GM13976 (cell line): ENCODE measurements at regions not wholly inside any gene's neighbourhood (a gene's known extent, or its start where the extent isn't known, plus 50 kb on each side); places are given as distances from the start of the nearest gene placed in this dataset.

ENCODE experiments used
- DNase-seq: peaks from one replicate; pipeline ENCODE4 v3.0.0; 2012; ENCODE audit warnings: low spot score
- CTCF ChIP-seq: IDR thresholded peaks from 2 replicates; pipeline ENCODE4 v1.5.1; 2012; ENCODE audit warnings: borderline replicate concordance, mild to moderate bottlenecking; ENCODE audit not compliant: insufficient read depth; ENCODE audit errors: extremely low read depth, missing control alignments, control extremely low read depth
- in situ Hi-C: fragments of 300-500 bp; cut with MboI; formaldehyde crosslinking; loops from one replicate; pipeline ENCODE4 v1.12.0; 2022; ENCODE audit warnings: low sequenced_read_pairs, mixed read lengths, inconsistent platforms; ENCODE audit not compliant: unreplicated experiment

- no peak for DNase-seq
- no peak for TF ChIP-seq CTCF
- in situ Hi-C loops = no loop called here
Measured at GRCh38 chr15:62455441-62455921, 290.4 kb upstream of the C2CD4B start.

- in situ Hi-C loops = no loop called here
- DNase-seq = no peak
- TF ChIP-seq CTCF = no peak
Measured at GRCh38 chr15:62456011-62456920, 291.2 kb upstream of the C2CD4B start.

- no peak for TF ChIP-seq CTCF
- DNase-seq = no peak
- in situ Hi-C loops = no loop called here
Measured at GRCh38 chr15:62457100-62457499, 292.0 kb upstream of the C2CD4B start.

- no peak for TF ChIP-seq CTCF
- in situ Hi-C loops = no loop called here
- no peak for DNase-seq
Measured at GRCh38 chr15:62459875-62460274, 294.8 kb upstream of the C2CD4B start.

- TF ChIP-seq CTCF = no peak
- in situ Hi-C loops = no loop called here
- no peak for DNase-seq
Measured at GRCh38 chr15:62462268-62462667, 297.2 kb upstream of the C2CD4B start.

- in situ Hi-C loops = no loop called here
- no peak for TF ChIP-seq CTCF
- DNase-seq = no peak
Measured at GRCh38 chr15:62462721-62463120, 297.6 kb upstream of the C2CD4B start.

GRCh38 chr15:62464705-62465104, 299.6 kb upstream of the C2CD4B start:
- no peak for TF ChIP-seq CTCF
- no peak for DNase-seq
- in situ Hi-C loops = no loop called here
